RWPE2 (cell line): ENCODE measurements at regions not wholly inside any gene's neighbourhood (a gene's known extent, or its start where the extent isn't known, plus 50 kb on each side); places are given as distances from the start of the nearest gene placed in this dataset.

Experiments
- ATAC-seq: fragments of 200-7000 bp; cut with Tn5 transposase; 3 replicates; pipeline ENCODE4 v1.9.1; 2021; ENCODE audit warnings: low read depth
- DNase-seq: peaks from one replicate; pipeline ENCODE4 v3.0.0-alpha.2; 2020; ENCODE audit warnings: low spot score
- H3K27ac ChIP-seq: fragments of 450-650 bp; 2 replicates; pipeline ENCODE4 v1.5.1; 2017; ENCODE audit warnings: mild to moderate bottlenecking; ENCODE audit not compliant: poor library complexity, severe bottlenecking
- H3K27me3 ChIP-seq: fragments of 250-450 bp; sonication (Bioruptor Pico); 2 replicates; pipeline ENCODE4 v1.5.1; 2021; ENCODE audit warnings: mild to moderate bottlenecking, moderate library complexity; ENCODE audit not compliant: insufficient read depth, poor library complexity, severe bottlenecking
- H3K36me3 ChIP-seq: fragments of 250-450 bp; sonication (Bioruptor Pico); 2 replicates; pipeline ENCODE4 v1.5.1; 2020; ENCODE audit warnings: low read depth, mild to moderate bottlenecking, moderate library complexity
- H3K4me1 ChIP-seq: fragments of 250-450 bp; sonication (Bioruptor Pico); 2 replicates; pipeline ENCODE4 v1.5.1; 2021; ENCODE audit warnings: mild to moderate bottlenecking, moderate library complexity; ENCODE audit not compliant: insufficient read depth, poor library complexity, severe bottlenecking
- H3K4me3 ChIP-seq: fragments of 250-450 bp; sonication (Bioruptor Pico); 2 replicates; pipeline ENCODE4 v1.5.1; 2021; ENCODE audit warnings: mild to moderate bottlenecking, moderate library complexity; ENCODE audit not compliant: severe bottlenecking
- H3K9me3 ChIP-seq: fragments of 250-450 bp; sonication (Bioruptor Pico); 2 replicates; pipeline ENCODE4 v1.5.1; 2021; ENCODE audit warnings: mild to moderate bottlenecking, moderate library complexity; ENCODE audit not compliant: severe bottlenecking
- CTCF ChIP-seq: fragments of 450-650 bp; IDR thresholded peaks from one replicate; pipeline ENCODE4 v1.5.1; 2017; ENCODE audit warnings: mild to moderate bottlenecking, moderate library complexity; ENCODE audit not compliant: poor library complexity, severe bottlenecking

DNA sequence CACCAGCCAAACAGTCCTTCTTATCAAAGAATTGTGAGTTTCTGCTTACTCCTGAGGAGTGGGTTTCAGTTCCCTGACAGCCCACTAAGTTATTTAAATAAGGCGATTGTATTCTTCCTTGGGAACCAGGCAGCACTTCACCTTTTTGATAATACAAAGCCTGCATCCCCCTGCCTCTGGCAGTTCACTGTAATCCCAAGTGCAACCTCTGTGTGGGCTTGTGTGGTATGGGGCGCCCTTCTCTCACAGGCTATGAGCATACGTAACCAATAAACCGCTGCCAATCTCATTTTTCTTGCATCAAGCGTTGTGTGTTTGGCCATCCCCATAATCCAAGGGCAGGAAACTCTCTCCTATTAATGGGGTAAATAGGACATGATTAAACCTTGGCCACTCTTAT lies 1025.6 kb downstream of the NSUN3 start:
- ATAC-seq (no peak), DNase-seq (no peak)

DNA sequence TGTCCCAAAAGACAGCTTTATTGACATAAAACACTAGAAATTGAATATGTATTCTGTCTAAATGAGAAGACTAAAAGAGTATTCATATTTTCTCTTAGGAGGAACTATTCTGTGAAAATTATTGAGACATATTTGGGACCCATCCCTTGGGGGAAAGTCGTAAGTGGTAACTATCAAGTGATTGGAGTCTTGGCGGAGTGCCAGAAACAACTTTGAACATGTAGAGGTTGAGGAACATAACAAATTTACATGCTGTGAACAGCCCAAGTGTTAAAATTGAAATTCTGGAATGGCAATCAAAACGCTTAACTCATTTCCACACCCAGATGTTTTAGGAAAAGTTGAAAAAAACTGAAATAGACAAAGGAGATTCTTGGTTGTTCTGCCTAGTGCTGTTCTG lies 1034.6 kb downstream of the NSUN3 start:
- H3K4me3 ChIP-seq = no peak overlapping the region
- no peak for DNase-seq
- TF ChIP-seq CTCF = no peak
- H3K27me3 ChIP-seq = no peaks in the 10 kb centered on the region
- H3K4me1 ChIP-seq = no peaks in the 10 kb centered on the region
- no peaks in the 10 kb centered on the region for H3K9me3 ChIP-seq
- ATAC-seq = no peak
- H3K36me3 ChIP-seq = no peaks in the 10 kb centered on the region
- no peak overlapping the region for H3K27ac ChIP-seq

More for the DNA sequence above, 1025.6 kb downstream of the NSUN3 start:
- Histone ChIP-seq H3K4me1 (no peaks in the 10 kb centered on the region), H3K36me3 (no peaks in the 10 kb centered on the region), H3K9me3 (no peaks in the 10 kb centered on the region), H3K27ac (no peak overlapping the region), H3K27me3 (no peaks in the 10 kb centered on the region), H3K4me3 (no peak overlapping the region)
- TF ChIP-seq CTCF = no peak

DNA sequence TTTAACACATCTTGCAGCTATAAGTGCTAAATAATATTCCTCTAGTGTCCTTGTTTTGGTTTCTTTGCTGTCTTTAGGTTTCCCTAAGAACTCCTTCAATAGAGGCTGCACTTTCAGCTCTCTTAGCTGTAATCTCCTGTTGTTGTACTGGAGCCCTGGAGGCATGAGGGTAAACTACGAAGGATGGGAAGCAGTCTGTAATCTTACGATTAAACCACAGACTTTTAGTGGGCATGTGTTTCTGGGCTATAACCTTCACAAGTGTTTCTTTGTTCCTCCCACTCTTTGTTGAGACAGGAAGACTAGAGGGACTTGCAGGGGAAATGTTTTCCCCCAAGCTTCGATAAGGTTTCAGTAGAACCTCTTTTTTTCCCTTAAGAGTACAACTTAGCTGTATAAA lies 1058.1 kb downstream of the NSUN3 start:
- no peaks in the 10 kb centered on the region for H3K27me3 ChIP-seq
- no peaks in the 10 kb centered on the region for H3K36me3 ChIP-seq
- H3K27ac ChIP-seq = no peak overlapping the region
- no peak overlapping the region for H3K4me3 ChIP-seq
- no peaks in the 10 kb centered on the region for H3K4me1 ChIP-seq
- no peak for TF ChIP-seq CTCF
- H3K9me3 ChIP-seq = no peaks in the 10 kb centered on the region
- ATAC-seq (no peak), DNase-seq (no peak)

DNA sequence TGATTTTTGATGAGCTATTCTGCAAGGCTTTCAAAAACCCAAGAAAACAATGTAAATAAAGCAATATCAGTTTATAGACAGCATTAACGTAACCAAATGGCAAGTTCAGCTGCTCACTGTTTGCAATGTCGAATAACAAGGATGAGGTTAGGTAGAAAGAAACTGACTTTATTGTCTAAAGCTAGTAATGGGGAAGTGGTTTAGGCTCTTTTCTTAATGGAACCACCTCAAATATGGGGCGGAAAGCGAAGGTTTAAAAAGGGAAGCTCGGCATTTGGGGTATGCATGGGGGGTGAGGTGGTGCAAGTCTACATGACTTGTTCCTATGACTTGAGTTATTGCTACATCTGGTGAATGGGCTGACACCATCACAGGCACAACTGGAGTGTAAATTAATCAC lies 1060.2 kb downstream of the NSUN3 start:
- Histone ChIP-seq H3K27me3 (no peaks in the 10 kb centered on the region), H3K36me3 (no peaks in the 10 kb centered on the region), H3K9me3 (no peaks in the 10 kb centered on the region), H3K4me3 (no peak overlapping the region), H3K4me1 (no peaks in the 10 kb centered on the region), H3K27ac (no peak overlapping the region)
- no peak for DNase-seq
- no peak for TF ChIP-seq CTCF
- no peak for ATAC-seq

DNA sequence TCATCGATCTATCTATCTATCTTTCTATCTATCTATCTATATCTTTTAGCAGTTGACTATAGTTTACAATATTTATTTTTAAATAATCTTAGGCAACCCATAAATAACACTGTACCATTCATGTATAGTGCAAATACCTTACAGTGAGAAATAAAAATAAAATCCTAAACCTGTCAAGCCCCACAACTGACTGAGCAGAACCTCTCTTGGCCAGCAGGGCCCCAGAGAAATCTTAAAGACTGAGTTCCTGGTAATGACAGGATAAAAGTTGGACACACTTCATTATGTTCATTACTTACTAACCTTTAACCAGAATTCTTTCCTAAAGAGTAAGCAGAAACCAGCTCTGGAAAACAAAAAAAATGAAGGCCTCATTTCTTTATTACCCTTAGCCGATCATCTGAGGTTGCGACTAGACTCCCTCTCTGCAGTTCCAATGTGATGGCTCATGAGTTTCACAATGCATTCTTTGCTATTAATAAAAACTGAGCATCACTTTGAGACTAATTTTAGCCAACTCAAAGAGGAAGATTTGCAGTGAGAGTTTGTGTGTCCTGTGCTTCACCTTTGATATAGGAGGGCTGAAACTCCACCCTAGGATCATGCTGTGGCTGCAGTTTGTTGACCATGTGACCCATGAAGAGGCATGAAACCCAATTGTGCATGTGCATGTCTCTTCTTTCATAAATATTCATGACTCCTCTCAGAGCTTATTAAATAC lies 1072.0 kb downstream of the NSUN3 start:
- no peak for DNase-seq
- TF ChIP-seq CTCF = no peak
- H3K4me1 ChIP-seq = no peaks in the 10 kb centered on the region
- no peaks in the 10 kb centered on the region for H3K27me3 ChIP-seq
- no peak overlapping the region for H3K27ac ChIP-seq
- no peaks in the 10 kb centered on the region for H3K36me3 ChIP-seq
- no peak for ATAC-seq
- no peak overlapping the region for H3K4me3 ChIP-seq
- no peaks in the 10 kb centered on the region for H3K9me3 ChIP-seq
